NCI-H82 treated with DMSO at 0.1 percent for 48 hours (cell line): ENCODE measurements at regions not wholly inside any gene's neighbourhood (a gene's known extent, or its start where the extent isn't known, plus 50 kb on each side); places are given as distances from the start of the nearest gene placed in this dataset.
"Not testable (repeated sequence)": the region's sequence is repeated elsewhere in the genome, so short reads cannot be mapped to it uniquely, and the experiment has no call there.

Source experiments
- DNase-seq: peaks from one replicate; lab custom pipeline; 2025; ENCODE audit not compliant: unreplicated experiment; lab: John Stamatoyannopoulos, UW

DNA sequence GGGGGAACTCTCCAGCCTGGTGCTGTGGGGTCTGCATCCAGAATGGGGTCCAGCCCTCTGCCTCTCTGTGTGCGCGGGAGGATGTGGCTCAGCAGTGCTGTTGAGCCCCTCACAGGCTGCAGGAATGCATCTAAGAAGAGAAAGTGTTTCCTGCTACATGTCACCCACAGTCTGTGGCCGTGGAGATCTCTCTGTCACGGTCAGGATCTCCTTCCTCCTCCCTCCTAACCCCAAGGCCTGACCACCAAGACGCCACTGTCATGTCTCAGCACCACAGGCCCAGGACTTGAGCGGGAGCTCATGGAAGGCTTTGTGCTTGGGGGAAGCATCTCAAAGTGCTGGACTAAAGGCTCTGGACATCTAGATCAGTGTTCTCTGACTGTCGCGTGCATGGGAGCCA, 90.1 kb downstream of the SREK1 start:
- no peak for DNase-seq

GRCh38 chr5:66238435-66238834, 94.3 kb downstream of the SREK1 start:
- no peak for DNase-seq

- DNase-seq, result no peak
Observed at GRCh38 chr5:66239034-66239433, 94.9 kb downstream of the SREK1 start.

DNA sequence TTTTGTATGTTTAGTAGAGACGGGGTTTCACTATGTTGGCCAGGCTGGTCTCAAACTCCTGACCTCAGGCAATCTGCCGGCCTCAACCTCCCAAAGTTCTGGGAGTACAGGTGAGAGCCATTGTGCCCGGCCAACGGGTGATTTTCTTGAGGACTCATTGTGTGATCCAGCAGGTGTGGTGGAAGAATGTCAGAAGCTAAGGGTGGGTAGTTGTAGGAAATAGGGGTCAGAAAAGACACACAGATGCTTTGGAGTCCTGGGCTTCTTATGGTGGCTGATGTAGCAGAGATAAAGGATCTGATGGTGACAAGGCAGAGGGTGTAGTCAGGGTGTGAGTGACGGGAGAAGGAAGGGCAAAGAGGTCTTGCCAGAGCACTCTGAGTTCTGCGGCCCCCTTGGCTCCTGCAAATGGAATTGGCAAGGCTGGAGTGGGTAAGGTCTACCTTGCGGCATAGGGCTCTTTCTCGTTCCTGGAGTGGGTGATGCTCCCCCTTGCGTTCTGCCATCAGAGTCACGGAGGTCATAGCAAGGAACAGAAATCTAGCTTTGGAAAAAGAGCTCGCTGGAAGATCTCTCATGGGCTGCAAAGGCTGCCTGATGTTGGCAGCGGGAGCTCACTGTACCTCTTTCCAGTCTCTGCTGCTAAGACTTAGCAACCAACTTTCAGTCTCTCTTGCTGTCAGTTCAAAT, 97.2 kb downstream of the SREK1 start:
- no peak for DNase-seq

GRCh38 chr5:66242050-66242715, 98.1 kb downstream of the SREK1 start:
- DNase-seq, result no peak

DNA sequence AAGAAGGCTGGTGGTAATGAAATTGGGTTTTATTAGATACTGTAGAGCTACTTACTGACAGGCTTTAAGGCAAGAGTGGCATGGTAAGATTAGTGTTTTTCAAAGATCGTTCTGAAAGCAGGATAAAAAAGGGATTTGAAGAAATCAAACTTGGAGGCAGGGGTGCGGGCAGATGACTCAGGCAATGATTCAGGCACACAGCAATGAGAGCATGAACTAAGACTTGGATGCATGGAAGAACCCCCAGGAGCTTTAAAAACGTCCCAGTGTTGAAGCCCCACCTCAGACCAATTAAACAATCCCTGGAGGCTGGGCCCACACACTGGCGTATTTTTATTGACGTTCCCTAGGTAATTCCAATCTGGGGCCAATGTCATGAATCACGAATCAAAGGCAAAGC, 102.5 kb downstream of the SREK1 start:
- no peak for DNase-seq

DNA sequence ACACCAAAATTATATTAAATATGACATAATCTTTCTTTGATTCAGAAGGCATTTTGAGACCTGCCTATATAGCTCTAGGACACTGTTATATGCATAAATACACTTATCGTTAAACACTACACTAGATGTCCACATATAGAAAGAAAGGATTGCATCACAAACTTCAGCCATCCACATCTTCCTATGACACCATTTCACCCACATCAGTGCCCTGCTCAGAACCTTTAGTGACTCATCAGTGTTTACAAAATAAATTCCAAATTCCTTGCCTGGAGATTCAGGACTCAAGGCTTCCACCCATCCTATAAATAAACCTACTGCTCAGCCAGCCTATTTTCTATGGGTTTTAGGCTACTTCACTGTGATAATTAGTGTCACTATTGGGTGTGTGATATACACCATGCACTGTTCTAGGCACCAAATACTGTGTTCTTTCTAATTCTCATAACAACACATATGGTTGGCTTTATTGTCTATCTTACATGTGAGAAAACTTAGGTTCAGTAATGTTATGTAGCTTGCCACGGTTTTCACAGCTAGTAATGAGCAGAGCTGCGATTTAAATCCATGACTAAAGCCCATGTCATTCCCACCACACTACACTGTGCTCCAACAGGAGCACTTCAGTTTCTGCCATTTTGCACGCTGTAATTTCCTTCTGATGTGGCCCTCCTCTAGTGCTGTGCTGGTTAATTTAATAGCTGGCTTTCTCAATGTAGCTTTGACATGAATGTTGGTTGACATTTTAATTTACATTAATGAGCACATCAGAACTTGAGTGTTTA, 103.3 kb downstream of the SREK1 start:
- DNase-seq, result no peak

- DNase-seq, result no peak
Observed at GRCh38 chr5:66248874-66249273, 104.8 kb downstream of the SREK1 start.

GRCh38 chr5:66249920-66250319, 105.8 kb downstream of the SREK1 start:
- no peak for DNase-seq

DNA sequence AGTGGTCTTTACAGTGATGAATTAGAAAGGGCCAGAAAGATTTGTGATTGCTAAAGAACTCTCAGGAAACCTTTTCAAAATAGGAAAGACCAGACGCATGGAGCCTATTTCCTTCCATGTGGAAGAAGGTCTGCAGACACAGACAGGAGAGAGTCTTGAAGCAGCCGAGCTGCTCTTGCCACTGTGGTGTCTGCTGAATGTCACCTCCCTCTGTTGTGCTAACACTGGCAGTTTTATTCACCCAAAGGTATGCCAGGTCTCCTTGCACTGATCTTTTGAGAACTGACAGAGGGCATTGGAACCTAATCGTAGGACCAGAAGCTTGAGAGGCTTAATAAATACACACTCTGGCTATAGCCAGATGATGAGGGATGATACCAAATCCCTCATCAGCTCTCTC, 108.7 kb downstream of the SREK1 start:
- DNase-seq, result no peak

- no peak for DNase-seq
Observed at GRCh38 chr5:66255714-66256113, 111.6 kb downstream of the SREK1 start.

DNA sequence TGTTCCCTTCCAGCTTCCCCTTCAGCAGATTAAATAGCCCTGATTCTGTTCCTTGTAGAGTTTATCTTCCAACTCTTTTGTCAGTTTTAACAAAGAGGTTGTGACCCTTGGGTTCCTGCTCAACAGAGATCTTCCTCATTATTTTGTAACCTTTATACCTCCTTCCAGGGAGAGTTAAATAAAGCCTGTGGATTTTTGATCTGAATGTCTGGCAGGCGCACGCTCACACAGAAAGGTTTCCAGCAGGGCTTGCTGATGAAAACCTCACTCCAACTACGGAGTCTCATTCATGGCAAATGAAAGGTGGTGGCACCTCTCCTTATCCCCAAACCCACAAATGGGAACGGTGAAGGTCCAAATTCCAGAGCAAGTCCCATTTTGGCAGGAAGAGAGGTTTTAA, 129.0 kb downstream of the SREK1 start:
- no peak for DNase-seq

DNA sequence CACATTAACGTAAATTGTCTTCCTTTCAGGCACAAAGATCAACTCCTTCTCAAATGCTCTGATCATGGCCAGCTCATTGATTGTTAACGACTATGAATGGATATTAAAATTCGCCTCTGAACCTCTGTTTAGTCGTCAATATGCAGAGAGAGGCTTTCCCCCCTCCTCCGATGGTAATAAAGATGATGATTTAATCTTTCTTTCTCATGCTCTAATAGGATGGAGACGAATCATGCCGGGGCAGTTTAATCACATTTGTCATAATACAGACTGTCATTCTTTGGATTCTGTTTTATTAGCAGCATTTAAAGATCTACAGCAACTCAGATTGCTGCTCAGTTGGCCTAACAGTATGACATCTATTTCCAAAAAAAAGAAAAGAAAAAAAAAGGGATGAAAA, 132.9 kb downstream of the SREK1 start:
- DNase-seq, result no peak

- DNase-seq, result no peak
Observed at GRCh38 chr5:66277981-66278380, 133.9 kb downstream of the SREK1 start.

DNA sequence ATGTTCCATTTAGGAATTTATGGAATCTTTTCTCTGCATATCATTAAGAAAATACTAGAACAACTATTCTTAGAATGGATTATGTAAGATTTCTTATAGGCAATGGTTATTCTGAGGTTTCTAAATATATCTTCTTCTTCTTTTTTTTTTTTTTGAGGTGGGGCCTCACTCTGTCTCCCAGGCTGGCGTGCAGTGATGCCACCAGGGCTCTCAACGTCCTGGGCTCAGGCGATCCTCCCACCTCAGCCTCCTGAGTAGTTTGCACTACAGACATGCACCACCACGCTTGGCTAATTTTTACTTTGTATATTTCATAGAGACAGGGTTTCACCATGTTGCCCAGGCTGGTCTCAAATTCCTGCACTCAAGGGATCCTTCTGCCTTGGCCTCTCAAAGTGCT, 137.2 kb downstream of the SREK1 start:
- DNase-seq, result no peak

DNA sequence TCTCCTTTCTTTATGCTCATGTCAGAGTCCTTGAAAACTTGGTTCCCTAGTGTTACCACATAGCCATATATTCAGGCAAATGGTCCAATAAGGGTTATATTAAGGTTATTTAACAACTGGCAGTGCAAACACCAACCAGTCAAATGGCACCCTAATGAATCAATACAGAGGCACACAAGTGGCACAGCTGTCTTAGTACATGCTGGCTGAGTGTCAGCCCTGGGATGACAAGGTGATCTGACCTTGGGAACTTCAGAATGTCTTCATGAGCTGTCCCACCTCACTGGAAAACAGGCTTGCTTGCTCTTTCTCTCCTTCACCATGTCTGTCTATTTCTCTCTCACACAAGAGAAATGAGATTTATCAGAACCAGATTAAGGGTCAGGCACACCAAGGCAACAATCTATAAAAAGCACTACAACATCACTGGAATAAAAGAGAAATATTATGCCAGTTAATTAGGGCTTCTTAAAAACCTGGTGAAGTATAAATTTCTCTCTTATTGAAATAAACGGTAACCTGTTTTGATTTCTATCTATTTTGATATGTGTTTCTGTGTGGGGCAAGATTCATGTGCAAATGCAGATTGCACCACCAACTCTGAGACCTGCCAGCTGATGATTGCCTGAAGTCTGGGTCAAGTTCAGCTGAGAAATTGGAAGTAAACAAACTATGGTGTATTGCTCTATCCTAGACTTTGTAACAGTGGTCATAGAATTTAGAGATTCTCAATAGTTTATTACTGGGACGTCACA, 140.7 kb downstream of the SREK1 start:
- no peak for DNase-seq

DNA sequence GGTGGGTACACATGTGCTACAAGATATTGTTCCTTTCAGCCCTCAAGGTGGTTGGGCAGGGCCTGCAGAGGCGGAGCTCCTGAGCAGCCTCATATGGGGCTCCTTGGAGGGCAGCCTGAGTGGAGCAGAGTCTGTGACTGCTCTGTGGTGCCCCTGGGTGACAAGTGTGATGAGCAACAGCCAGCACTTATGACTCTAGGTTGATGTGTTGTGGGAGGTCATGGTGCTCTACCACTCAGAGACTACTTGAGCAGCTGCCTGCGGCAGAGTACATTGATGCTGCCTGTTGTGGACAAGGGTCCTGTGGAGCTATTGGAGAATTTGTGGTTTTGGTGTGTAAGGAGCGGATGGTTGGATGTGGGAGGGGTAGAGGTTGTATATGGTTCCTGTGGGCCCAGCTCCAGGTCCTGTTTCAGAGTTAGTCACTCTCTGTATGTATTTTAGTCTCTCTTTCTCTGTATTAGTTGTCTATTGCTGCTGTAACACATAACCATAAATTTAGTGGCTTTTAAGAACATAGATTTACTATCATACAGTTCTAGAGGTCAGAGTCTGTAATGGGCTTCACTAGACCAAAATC, 141.3 kb downstream of the SREK1 start:
- DNase-seq, result no peak

DNA sequence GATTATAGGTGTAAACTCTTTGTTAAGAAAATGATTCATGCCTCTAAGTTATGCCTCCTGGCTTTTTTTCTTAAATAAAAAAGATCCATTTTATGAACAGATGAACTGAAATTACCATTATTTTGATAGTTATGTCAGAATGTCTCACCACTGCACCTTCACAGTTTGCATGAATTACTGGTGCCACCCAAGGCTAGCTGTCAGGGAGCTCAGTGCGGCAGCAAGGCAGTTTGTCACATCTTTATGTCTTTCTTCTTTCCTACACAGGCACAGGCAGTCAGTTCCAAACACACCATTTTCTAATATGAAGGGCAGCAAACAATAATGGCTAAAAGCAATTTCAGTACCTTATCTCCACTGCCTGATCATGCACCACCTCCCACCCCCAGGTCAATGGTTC, 147.7 kb downstream of the SREK1 start:
- no peak for DNase-seq

DNA sequence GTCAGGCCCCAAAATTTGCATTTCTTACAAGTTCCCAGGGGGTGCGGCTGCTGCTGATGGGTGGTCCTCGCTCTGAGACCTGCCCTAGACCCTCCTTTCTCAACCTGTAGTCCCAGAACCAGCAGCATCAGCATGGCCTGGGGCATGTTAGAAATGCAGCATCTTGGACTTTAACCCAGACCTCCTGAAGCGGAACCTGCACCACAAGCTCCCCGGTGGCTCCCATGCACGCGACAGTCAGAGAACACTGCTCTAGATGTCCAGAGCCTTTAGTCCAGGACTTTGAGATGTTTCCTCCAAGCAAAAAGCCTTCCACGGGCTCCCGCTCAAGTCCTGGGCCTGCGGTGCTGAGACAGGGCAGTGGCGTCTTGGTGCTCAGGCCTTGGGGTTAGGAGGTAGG, 149.8 kb downstream of the SREK1 start:
- not testable (repeated sequence) for DNase-seq

DNA sequence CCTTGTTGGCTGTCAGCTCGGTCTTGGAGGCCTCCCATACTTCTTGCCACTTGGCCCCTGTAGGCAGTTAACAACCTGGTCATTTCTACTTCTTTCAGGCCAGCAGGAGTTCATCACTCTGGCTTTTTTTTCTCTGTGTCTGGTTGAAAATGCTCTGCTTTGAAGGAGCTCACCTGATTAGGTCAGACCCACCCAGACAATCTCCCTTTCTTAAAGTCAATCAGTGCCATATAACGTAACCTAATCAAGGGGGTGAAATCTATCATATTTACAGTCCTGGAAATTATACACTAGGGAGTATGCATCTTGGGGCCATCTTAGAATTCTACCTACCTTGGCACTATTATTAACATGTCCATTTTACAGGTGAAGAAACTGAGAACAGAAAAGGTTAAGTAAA, 155.4 kb downstream of the SREK1 start:
- DNase-seq, result no peak

- DNase-seq, result no peak
Observed at GRCh38 chr5:66302344-66302743, 158.2 kb downstream of the SREK1 start.
